Lung (tissue), 11 donors: ENCODE measurements at regions not wholly inside any gene's neighbourhood (a gene's known extent, or its start where the extent isn't known, plus 50 kb on each side); places are given as distances from the start of the nearest gene placed in this dataset.

Source experiments
- ATAC-seq: fragments of 200-7000 bp; cut with Tn5 transposase; one replicate; pipeline ENCODE4 v1.9.1; 2020; ENCODE audit warnings: moderate number of reproducible peaks; ENCODE audit not compliant: insufficient read depth, low FRiP score
- DNase-seq, 3 donors: peaks; one replicate each; pipeline ENCODE4 v3.0.0-alpha.2; 2013 to 2017
- H3K27ac ChIP-seq, 2 donors: one replicate each; pipeline ENCODE4 v1.5.1; 2013; ENCODE audit warnings: mild to moderate bottlenecking in 2 of 2, moderate library complexity in 2 of 2, control low read depth in 1 of 2, inconsistent platforms in 1 of 2, low read depth in 1 of 2, low read length in 1 of 2
- H3K27me3 ChIP-seq, 3 donors: one replicate each; pipeline ENCODE4 v1.5.1; 2013; ENCODE audit warnings: low read length in 2 of 3; ENCODE audit not compliant: control insufficient read depth in 3 of 3, insufficient read depth in 3 of 3
- H3K36me3 ChIP-seq, 4 donors: one replicate each; pipeline ENCODE4 v1.5.1; 2013; ENCODE audit warnings: low read length in 4 of 4, mild to moderate bottlenecking in 1 of 4, moderate library complexity in 1 of 4; ENCODE audit not compliant: control insufficient read depth in 4 of 4, insufficient read depth in 4 of 4
- H3K4me1 ChIP-seq, 5 donors: one replicate each; pipeline ENCODE4 v1.5.1; 2013; ENCODE audit warnings: low read length in 5 of 5, mild to moderate bottlenecking in 2 of 5, moderate library complexity in 1 of 5; ENCODE audit not compliant: control insufficient read depth in 5 of 5, insufficient read depth in 5 of 5
- H3K4me3 ChIP-seq: one replicate; pipeline ENCODE4 v1.5.1; 2013; ENCODE audit warnings: mild to moderate bottlenecking, control low read depth, moderate library complexity
- H3K9ac ChIP-seq, 2 donors: one replicate each; pipeline ENCODE4 v1.5.1; 2013; ENCODE audit warnings: low read length in 2 of 2, control low read depth in 1 of 2; ENCODE audit not compliant: insufficient read depth in 1 of 2
- H3K9me3 ChIP-seq, 4 donors: one replicate each; pipeline ENCODE4 v1.5.1; 2013; ENCODE audit warnings: low read length in 3 of 4, mild to moderate bottlenecking in 1 of 4, moderate library complexity in 1 of 4; ENCODE audit not compliant: control insufficient read depth in 4 of 4, insufficient read depth in 3 of 4
- CTCF ChIP-seq: IDR thresholded peaks from 2 replicates; pipeline ENCODE4 v1.5.1; 2012; ENCODE audit warnings: mild to moderate bottlenecking; ENCODE audit errors: control extremely low read depth, extremely low read depth
- WGBS, 2 donors: extraction: QIAGEN DNeasy Blood & Tissue Kit; methylation state at CpG; one replicate each; pipeline ENCODE4 v1.1.7; 2013; 5-methylcytosine and 5-hydroxymethylcytosine counted together
- donor health status: control.
- donor health status: control.
- donor health status: Bipolar disorder and iron deficiency.
- donor health status: healthy.
- donor health status: DM: yes; HTN: yes; CAD: no.

DNA sequence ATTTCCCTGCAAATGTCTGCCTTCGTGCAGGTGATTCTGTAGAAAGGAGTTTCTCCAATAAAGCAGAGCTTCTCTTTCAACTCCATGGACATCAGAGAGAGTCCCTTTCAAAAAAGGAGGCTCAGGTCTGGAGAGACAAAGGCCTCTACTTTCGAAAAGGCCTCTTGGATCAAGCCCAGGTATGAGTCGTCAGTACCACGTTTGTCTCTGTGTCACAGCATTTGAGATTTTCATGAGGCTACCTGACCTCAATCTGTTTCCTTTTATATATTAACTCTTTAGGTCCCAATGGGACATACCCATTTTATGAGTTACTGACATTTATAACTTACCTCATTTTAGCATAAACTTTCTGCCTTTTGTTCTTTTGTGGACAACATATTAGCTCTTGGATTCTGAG is 290.8 kb downstream of the RPAP3 start:
- Histone ChIP-seq H3K4me3 (no peak overlapping the region), H3K36me3 (no peaks in the 10 kb centered on the region), H3K4me1 (no peaks in the 10 kb centered on the region), H3K9me3 (no peaks in the 10 kb centered on the region), H3K27me3 (no peaks in the 10 kb centered on the region), H3K9ac (no peak overlapping the region), H3K27ac (no peak overlapping the region)
- no peak for TF ChIP-seq CTCF
- WGBS, 2 donors, result 33 to 65% methylated on average over 4 of the region's 4 CpGs
- DNase-seq (no peak), ATAC-seq (no peak)

DNA sequence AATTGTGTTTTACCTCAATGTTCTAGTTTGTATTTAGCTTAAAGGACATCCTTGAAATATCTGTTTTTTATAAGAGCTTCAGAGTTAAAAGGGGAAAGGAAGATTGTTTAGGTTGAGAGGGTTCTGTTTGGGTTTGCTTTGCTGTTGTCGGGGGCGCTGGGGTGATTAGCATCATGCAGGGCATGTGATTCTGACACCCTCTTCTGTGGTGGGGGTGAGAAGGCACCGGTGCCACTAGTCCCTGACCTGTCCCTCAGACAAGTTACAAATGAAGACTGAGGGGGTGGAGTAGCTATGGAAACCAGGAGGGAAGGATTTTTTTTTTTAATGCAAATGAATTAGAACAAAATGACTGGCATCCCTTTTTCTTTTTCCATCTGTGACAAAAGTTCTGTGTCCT is 291.3 kb downstream of the RPAP3 start:
- Histone ChIP-seq H3K9ac (no peak overlapping the region), H3K27me3 (no peaks in the 10 kb centered on the region), H3K27ac (no peak overlapping the region), H3K4me3 (no peak overlapping the region), H3K4me1 (no peaks in the 10 kb centered on the region), H3K9me3 (no peaks in the 10 kb centered on the region), H3K36me3 (no peaks in the 10 kb centered on the region)
- 52 to 73% methylated on average over 3 of the region's 3 CpGs for WGBS, 2 donors
- no peak for TF ChIP-seq CTCF
- no peak for ATAC-seq
- no peak for DNase-seq

DNA sequence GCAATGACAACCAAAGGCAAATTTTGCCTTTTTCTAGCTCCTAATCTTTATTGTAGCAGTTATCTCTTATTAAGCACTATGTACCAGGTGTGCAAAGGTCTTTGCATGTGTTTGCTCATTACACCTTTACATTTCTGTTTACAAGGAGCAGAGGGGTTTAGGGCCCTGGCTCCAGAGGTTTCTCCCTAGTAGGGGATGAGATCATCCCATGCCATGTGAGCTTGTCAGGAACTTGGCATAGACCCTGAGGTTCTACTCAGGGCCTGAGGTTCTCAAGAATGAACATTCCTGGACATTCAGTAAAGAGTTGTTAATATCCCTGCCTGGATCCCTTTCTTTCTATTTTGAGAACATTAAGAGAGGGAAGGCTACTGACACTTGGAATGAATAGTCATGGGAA is 292.0 kb downstream of the RPAP3 start:
- no peak for TF ChIP-seq CTCF
- no peak for ATAC-seq
- Histone ChIP-seq H3K9me3 (no peaks in the 10 kb centered on the region), H3K9ac (no peak overlapping the region), H3K4me1 (no peaks in the 10 kb centered on the region), H3K4me3 (no peak overlapping the region), H3K36me3 (no peaks in the 10 kb centered on the region), H3K27me3 (no peaks in the 10 kb centered on the region), H3K27ac (no peak overlapping the region)
- no peak for DNase-seq

- Histone ChIP-seq H3K36me3 (no peaks in the 10 kb centered on the region), H3K27me3 (no peaks in the 10 kb centered on the region), H3K27ac (no peak overlapping the region), H3K9me3 (no peaks in the 10 kb centered on the region), H3K9ac (no peak overlapping the region), H3K4me3 (no peak overlapping the region), H3K4me1 (peaks cover 0 to 4% (median 0%) of the 10 kb centered on the region in 5 donors)
- WGBS, 2 donors, result 90 to 93% methylated on average over 3 of the region's 3 CpGs
- DNase-seq (no peak), ATAC-seq (no peak)
- no peak for TF ChIP-seq CTCF
Observed at GRCh38 chr12:47412601-47413236, 293.1 kb downstream of the RPAP3 start.
